Natural killer cell (primary cell): ENCODE measurements at regions not wholly inside any gene's neighbourhood (a gene's known extent, or its start where the extent isn't known, plus 50 kb on each side); places are given as distances from the start of the nearest gene placed in this dataset.

ENCODE experiments used
- ATAC-seq, 3 donors: fragments of 150-1000 bp in 2 of 3; fragments of 200-7000 bp in 1 of 3; cut with Tn5 transposase; 1 replicate in 1 of 3; 2 replicates in 2 of 3; pipeline ENCODE4 v1.10.0; 2021; ENCODE audit warnings: mild to moderate bottlenecking in 2 of 3, moderate library complexity in 2 of 3
- DNase-seq, 2 donors: peaks; one replicate each; pipeline versions ENCODE4 v3.0.0 to v3.0.0-alpha.2; 2013 to 2021; ENCODE audit warnings: mixed read lengths in 1 of 2
- H3K27ac ChIP-seq: one replicate; pipeline ENCODE4 v1.5.1; 2013; ENCODE audit warnings: mild to moderate bottlenecking, low read length
- H3K27me3 ChIP-seq: one replicate; pipeline ENCODE4 v1.6.1; 2013; ENCODE audit warnings: low read length; ENCODE audit not compliant: control insufficient read depth, insufficient read depth
- H3K36me3 ChIP-seq: one replicate; pipeline ENCODE4 v1.6.1; 2013; ENCODE audit warnings: low read length; ENCODE audit not compliant: control insufficient read depth, insufficient read depth
- H3K4me1 ChIP-seq: one replicate; pipeline ENCODE4 v1.6.1; 2013; ENCODE audit warnings: low read length; ENCODE audit not compliant: control insufficient read depth, insufficient read depth
- H3K4me3 ChIP-seq: one replicate; pipeline ENCODE4 v1.5.1; 2013; ENCODE audit warnings: low read length
- H3K9me3 ChIP-seq: one replicate; pipeline ENCODE4 v1.6.1; 2013; ENCODE audit warnings: low read length; ENCODE audit not compliant: control insufficient read depth, insufficient read depth
- H3K27ac Mint-ChIP-seq, 2 donors: one replicate each; pipeline ENCODE4 v1.8.0; 2022; ENCODE audit warnings: mild to moderate bottlenecking in 2 of 2, mixed read lengths in 2 of 2, moderate library complexity in 1 of 2
- H3K27me3 Mint-ChIP-seq, 2 donors: one replicate each; pipeline ENCODE4 v1.8.0; 2022; ENCODE audit warnings: low read depth in 2 of 2, mixed read lengths in 2 of 2
- H3K36me3 Mint-ChIP-seq: one replicate; pipeline ENCODE4 v1.8.0; 2022; ENCODE audit warnings: mixed read lengths
- H3K4me1 Mint-ChIP-seq, 2 donors: one replicate each; pipeline ENCODE4 v1.8.0; 2022; ENCODE audit warnings: mixed read lengths in 2 of 2
- H3K4me3 Mint-ChIP-seq: one replicate; pipeline ENCODE4 v1.8.0; 2022; ENCODE audit warnings: mild to moderate bottlenecking, moderate library complexity, mixed read lengths
- H3K9me3 Mint-ChIP-seq, 2 donors: one replicate each; pipeline ENCODE4 v1.8.0; 2022; ENCODE audit warnings: mixed read lengths in 2 of 2
- CTCF ChIP-seq: fragments of 200-600 bp; IDR thresholded peaks from one replicate; pipeline ENCODE4 v1.8.0; 2022; ENCODE audit warnings: antibody characterized with exemption
- WGBS: methylation state at CpG from one replicate; pipeline ENCODE4 v1.1.7; 2013; ENCODE audit warnings: missing lambda C conversion rate; ENCODE audit not compliant: insufficient coverage; 5-methylcytosine and 5-hydroxymethylcytosine counted together
- intact Hi-C: fragments of 100-400 bp; cut with micrococcal nuclease; formaldehyde crosslinking; loops from one replicate; pipeline ENCODE4 v1.14.2; 2022

DNA sequence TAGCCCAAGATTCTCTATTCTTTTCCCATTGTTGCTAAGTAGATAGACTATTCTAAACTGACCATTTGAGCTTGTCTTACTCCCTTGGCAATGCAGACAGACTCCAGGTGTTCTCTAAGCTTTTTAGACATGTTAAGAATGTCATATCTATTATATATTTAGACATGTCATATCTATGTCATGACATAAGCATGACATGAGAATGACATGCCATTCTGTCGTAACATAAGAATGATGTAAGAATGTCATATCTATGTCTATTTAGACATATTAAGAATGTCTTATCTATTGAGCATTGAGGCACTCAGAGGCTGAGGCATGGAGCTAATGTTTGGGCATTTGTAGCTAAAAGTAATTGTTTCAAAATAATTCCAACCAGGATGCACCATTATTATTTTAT, 277.3 kb upstream of the ATP2B1 start:
- H3K36me3 Mint-ChIP-seq = no peaks in the 10 kb centered on the region
- Histone ChIP-seq H3K4me3 (no peak overlapping the region), H3K4me1 (no peaks in the 10 kb centered on the region), H3K27me3 (no peaks in the 10 kb centered on the region), H3K36me3 (no peaks in the 10 kb centered on the region), H3K9me3 (no peaks in the 10 kb centered on the region), H3K27ac (no peak overlapping the region)
- H3K9me3 Mint-ChIP-seq = no peaks in the 10 kb centered on the region
- H3K4me1 Mint-ChIP-seq = no peaks in the 10 kb centered on the region
- no peaks in the 10 kb centered on the region for H3K27me3 Mint-ChIP-seq
- H3K4me3 Mint-ChIP-seq = no peak overlapping the region
- no peak for DNase-seq
- no peak overlapping the region for H3K27ac Mint-ChIP-seq
- no CpG with 5 or more reads among the region's 1 CpG for WGBS
- intact Hi-C loops = no loop called here
- TF ChIP-seq CTCF = no peak
- ATAC-seq = no peak

DNA sequence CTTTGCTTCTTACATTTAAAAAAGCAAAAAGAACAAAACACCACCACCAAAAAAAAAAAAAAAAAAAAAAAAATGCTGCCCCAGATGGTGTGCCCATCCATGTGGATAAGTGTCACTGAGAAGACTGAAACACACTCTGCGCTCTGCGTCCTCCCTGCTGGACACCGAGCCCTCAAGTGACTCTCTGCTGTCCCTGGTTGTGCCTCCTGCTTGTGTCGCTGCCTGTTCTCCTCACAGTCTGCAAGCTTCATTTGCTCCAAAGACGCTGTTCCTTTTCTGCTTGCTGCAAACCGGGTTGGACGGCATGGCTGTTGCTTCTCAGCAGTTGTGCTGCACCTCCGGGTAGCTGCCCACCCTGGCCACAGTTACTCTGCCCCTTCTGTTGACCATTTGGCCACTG, 276.2 kb upstream of the ATP2B1 start:
- 97% methylated on average over 8 of the region's 8 CpGs for WGBS
- Mint-ChIP-seq H3K27ac (no peak overlapping the region), H3K9me3 (no peaks in the 10 kb centered on the region)

GRCh38 chr12:89983622-89984021, 275.0 kb upstream of the ATP2B1 start:
- WGBS = 100% methylated on average over 1 of the region's 1 CpG
- intact Hi-C loops = no loop called here
- DNase-seq (no peak), ATAC-seq (no peak)
- Histone ChIP-seq H3K36me3 (no peaks in the 10 kb centered on the region), H3K4me1 (no peaks in the 10 kb centered on the region), H3K4me3 (no peak overlapping the region), H3K27me3 (no peaks in the 10 kb centered on the region), H3K27ac (no peak overlapping the region), H3K9me3 (no peaks in the 10 kb centered on the region)
- no peak for TF ChIP-seq CTCF
- Mint-ChIP-seq H3K36me3 (no peaks in the 10 kb centered on the region), H3K9me3 (no peaks in the 10 kb centered on the region), H3K4me3 (no peak overlapping the region), H3K27me3 (no peaks in the 10 kb centered on the region), H3K4me1 (no peaks in the 10 kb centered on the region), H3K27ac (no peak overlapping the region)

More for the DNA sequence above, 276.2 kb upstream of the ATP2B1 start:
- H3K4me3 ChIP-seq = no peak overlapping the region
- Mint-ChIP-seq H3K4me3 (no peak overlapping the region), H3K36me3 (no peaks in the 10 kb centered on the region), H3K4me1 (no peaks in the 10 kb centered on the region), H3K27me3 (no peaks in the 10 kb centered on the region)
- intact Hi-C loops = no loop called here
- ATAC-seq (no peak), DNase-seq (no peak)
- H3K9me3 ChIP-seq = no peaks in the 10 kb centered on the region
- H3K27me3 ChIP-seq = no peaks in the 10 kb centered on the region
- no peaks in the 10 kb centered on the region for H3K4me1 ChIP-seq
- TF ChIP-seq CTCF = no peak
- H3K27ac ChIP-seq = no peak overlapping the region
- no peaks in the 10 kb centered on the region for H3K36me3 ChIP-seq

GRCh38 chr12:89980236-89980635, 271.6 kb upstream of the ATP2B1 start:
- Histone ChIP-seq H3K4me3 (no peak overlapping the region), H3K27me3 (no peaks in the 10 kb centered on the region), H3K9me3 (no peaks in the 10 kb centered on the region), H3K27ac (no peak overlapping the region), H3K4me1 (no peaks in the 10 kb centered on the region), H3K36me3 (no peaks in the 10 kb centered on the region)
- H3K4me1 Mint-ChIP-seq = peaks cover 0 to 3% of the 10 kb centered on the region in 2 donors
- no peaks in the 10 kb centered on the region for H3K9me3 Mint-ChIP-seq
- intact Hi-C loops = no loop called here
- no peak for ATAC-seq
- H3K27me3 Mint-ChIP-seq = no peaks in the 10 kb centered on the region
- DNase-seq = no peak
- H3K27ac Mint-ChIP-seq = no peak overlapping the region
- no peak overlapping the region for H3K4me3 Mint-ChIP-seq
- TF ChIP-seq CTCF = no peak
- no peaks in the 10 kb centered on the region for H3K36me3 Mint-ChIP-seq
- 94% methylated on average over 2 of the region's 3 CpGs for WGBS
